ENCODE measurements at regions not wholly inside any gene's neighbourhood (a gene's known extent, or its start where the extent isn't known, plus 50 kb on each side); places are given as distances from the start of the nearest gene placed in this dataset.

DNA sequence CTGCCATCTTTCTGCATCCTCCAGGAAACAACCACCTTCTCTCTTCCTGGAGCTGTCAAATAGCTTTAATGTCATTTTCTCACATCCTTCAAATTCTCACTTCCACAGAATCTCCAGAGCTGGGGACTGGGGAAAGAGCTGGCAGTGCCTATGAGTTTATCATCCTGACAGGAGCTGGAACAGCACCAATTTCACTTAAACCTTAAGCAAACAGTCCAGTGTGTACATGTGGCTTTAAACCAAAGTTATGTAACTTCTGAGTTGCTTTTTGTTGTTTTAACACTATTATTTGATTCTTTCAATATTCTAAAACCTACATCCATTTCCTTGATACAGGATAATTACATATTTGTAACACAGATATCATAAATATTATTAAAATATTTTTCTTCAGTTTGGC, 331.5 kb upstream of the ARGLU1 start:
- no peak for FAIRE-seq
- CTCF ChIA-PET: no interaction called here
- no TSS peak for BruUV-seq (replicated peaks)

More for the DNA sequence above, 331.5 kb upstream of the ARGLU1 start:
- Histone ChIP-seq H3K27me3 (ENCODE audit: control insufficient read depth in 2 of 2, insufficient read depth in 2 of 2, low read length in 2 of 2) (peaks cover 0 to 4% of the 10 kb centered on the region in 2 experiments), H3K4me2 (ENCODE audit: insufficient read depth, low read length) (no peak overlapping the region), H3K27ac (ENCODE audit: insufficient read depth, low read depth, low read length) (no peak overlapping the region), H3K36me3 (ENCODE audit: control insufficient read depth in 2 of 2, extremely low read depth in 1 of 2, insufficient read depth in 2 of 2, low read length in 2 of 2) (no peaks in the 10 kb centered on the region), H3K9ac (replicated peaks; ENCODE audit: extremely low read depth, insufficient read depth, low read length) (no peak overlapping the region), H3K4me3 (replicated peaks in 1 of 3; ENCODE audit: insufficient read depth in 1 of 3, low read depth in 1 of 3, low read length in 3 of 3) (no peak overlapping the region), H2AFZ (ENCODE audit: low read depth, low read length) (no peak overlapping the region), H3K9me1 (replicated peaks; ENCODE audit: control insufficient read depth, extremely low read depth, insufficient read depth, low read length) (no peaks in the 10 kb centered on the region), H3K9me3 (replicated peaks; ENCODE audit: control insufficient read depth, insufficient read depth, low read length) (no peaks in the 10 kb centered on the region), H3K79me2 (ENCODE audit: control insufficient read depth, insufficient read depth, low read length) (no peaks in the 10 kb centered on the region), H3K4me1 (ENCODE audit: control insufficient read depth, extremely low read depth, insufficient read depth, low read length) (no peaks in the 10 kb centered on the region), H4K20me1 (replicated peaks; ENCODE audit: control insufficient read depth, extremely low read depth, insufficient read depth, low read length) (no peaks in the 10 kb centered on the region)
- TF ChIP-seq, protein P1, sequence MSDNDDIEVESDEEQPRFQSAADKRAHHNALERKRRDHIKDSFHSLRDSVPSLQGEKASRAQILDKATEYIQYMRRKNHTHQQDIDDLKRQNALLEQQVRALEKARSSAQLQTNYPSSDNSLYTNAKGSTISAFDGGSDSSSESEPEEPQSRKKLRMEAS (IDR thresholded peaks at IDR 0.05; ENCODE audit: insufficient read depth, insufficient read length): no peak
- TF ChIP-seq GATA2 (IDR thresholded peaks at IDR 0.05; ENCODE audit: insufficient read depth, insufficient read length, low read depth, low read length) (no peak), FOS (IDR thresholded peaks at IDR 0.05; ENCODE audit: borderline replicate concordance, insufficient read depth, low read length) (no peak), POLR2A (IDR thresholded peaks at IDR 0.05; ENCODE audit: low read depth, low read length) (no peak), JUN (IDR thresholded peaks at IDR 0.05; ENCODE audit: borderline replicate concordance, insufficient read depth, insufficient read length, low read depth) (no peak), EZH2 (IDR thresholded peaks at IDR 0.05; ENCODE audit: borderline replicate concordance, low read depth, low read length, severe bottlenecking) (no peak), MYC (IDR thresholded peaks at IDR 0.05; ENCODE audit: low read depth, low read length) (no peak), POLR2AphosphoS5 (IDR thresholded peaks at IDR 0.05; ENCODE audit: insufficient read depth, low read depth, low read length) (no peak)
- TF ChIP-seq, protein P2, sequence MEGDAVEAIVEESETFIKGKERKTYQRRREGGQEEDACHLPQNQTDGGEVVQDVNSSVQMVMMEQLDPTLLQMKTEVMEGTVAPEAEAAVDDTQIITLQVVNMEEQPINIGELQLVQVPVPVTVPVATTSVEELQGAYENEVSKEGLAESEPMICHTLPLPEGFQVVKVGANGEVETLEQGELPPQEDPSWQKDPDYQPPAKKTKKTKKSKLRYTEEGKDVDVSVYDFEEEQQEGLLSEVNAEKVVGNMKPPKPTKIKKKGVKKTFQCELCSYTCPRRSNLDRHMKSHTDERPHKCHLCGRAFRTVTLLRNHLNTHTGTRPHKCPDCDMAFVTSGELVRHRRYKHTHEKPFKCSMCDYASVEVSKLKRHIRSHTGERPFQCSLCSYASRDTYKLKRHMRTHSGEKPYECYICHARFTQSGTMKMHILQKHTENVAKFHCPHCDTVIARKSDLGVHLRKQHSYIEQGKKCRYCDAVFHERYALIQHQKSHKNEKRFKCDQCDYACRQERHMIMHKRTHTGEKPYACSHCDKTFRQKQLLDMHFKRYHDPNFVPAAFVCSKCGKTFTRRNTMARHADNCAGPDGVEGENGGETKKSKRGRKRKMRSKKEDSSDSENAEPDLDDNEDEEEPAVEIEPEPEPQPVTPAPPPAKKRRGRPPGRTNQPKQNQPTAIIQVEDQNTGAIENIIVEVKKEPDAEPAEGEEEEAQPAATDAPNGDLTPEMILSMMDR (IDR thresholded peaks at IDR 0.05; ENCODE audit: extremely low read depth in 1 of 2, insufficient read depth in 1 of 2, low read depth in 1 of 2, low read length in 2 of 2): no peak
- dilution Hi-C loops (cut with MboI; ENCODE audit: extremely low pct_ligation_motif_present, low sequenced_read_pairs) (no loop called here), intact Hi-C loops (cut with micrococcal nuclease) (no loop called here)
- POLR2A ChIA-PET: no interaction called here
- no peak for DNase-seq (ENCODE audit: low read depth, low spot score)
